Esophagus muscularis mucosa (tissue), 4 donors: ENCODE measurements at regions not wholly inside any gene's neighbourhood (a gene's known extent, or its start where the extent isn't known, plus 50 kb on each side); places are given as distances from the start of the nearest gene placed in this dataset.

ENCODE experiments used
- CTCF ChIP-seq, 3 experiments: fragments of 200-600 bp in 2 of 3; fragments of 450-650 bp in 1 of 3; sonication (generic) in 2 of 3; IDR thresholded peaks; one replicate each; pipeline ENCODE4 v1.5.1; 2017 to 2019; ENCODE audit warnings: antibody characterized with exemption in 3 of 3, mild to moderate bottlenecking in 2 of 3, moderate library complexity in 1 of 3
- EP300 ChIP-seq: sonication (generic); formaldehyde crosslinking; IDR thresholded peaks from one replicate; pipeline ENCODE4 v1.6.1; 2017; ENCODE audit warnings: antibody characterized with exemption
- POLR2A ChIP-seq: fragments of 450-650 bp; IDR thresholded peaks from one replicate; pipeline ENCODE4 v1.6.1; 2017; ENCODE audit warnings: antibody characterized with exemption, moderate library complexity, mild to moderate bottlenecking, low read depth
- POLR2AphosphoS5 ChIP-seq, 2 donors: sonication (generic); formaldehyde crosslinking; IDR thresholded peaks; one replicate each; pipeline ENCODE4 v1.6.1; 2017; ENCODE audit warnings: antibody characterized with exemption in 2 of 2

- TF ChIP-seq EP300 = no peak
- no peak for TF ChIP-seq CTCF (IDR thresholded peaks at IDR 0.05)
- TF ChIP-seq POLR2A = no peak
- no peak for TF ChIP-seq POLR2AphosphoS5 (IDR thresholded peaks at IDR 0.05)
Measured at GRCh38 chr11:26790738-26791137, 68.9 kb upstream of the SLC5A12 start.
